Fibroblast of lung (primary cell): ENCODE measurements at regions not wholly inside any gene's neighbourhood (a gene's known extent, or its start where the extent isn't known, plus 50 kb on each side); places are given as distances from the start of the nearest gene placed in this dataset.

Source experiments
- DNase-seq, 2 donors: peaks; one replicate each; pipeline versions ENCODE4 v3.0.0 to v3.0.0-alpha.2; 2010; ENCODE audit warnings: low read depth in 2 of 2
- H2AFZ ChIP-seq: 2 replicates; pipeline ENCODE4 v1.5.1; 2012; ENCODE audit warnings: low read length, control low read depth, inconsistent platforms
- H3K27ac ChIP-seq: 2 replicates; pipeline ENCODE4 v1.5.1; 2011; ENCODE audit warnings: low read length, control low read depth; ENCODE audit not compliant: insufficient read depth
- H3K27me3 ChIP-seq: 2 replicates; pipeline ENCODE4 v1.5.1; 2011; ENCODE audit warnings: mild to moderate bottlenecking, low read length; ENCODE audit not compliant: control insufficient read depth, insufficient read depth
- H3K36me3 ChIP-seq: 2 replicates; pipeline ENCODE4 v1.5.1; 2011; ENCODE audit warnings: low read length; ENCODE audit not compliant: control insufficient read depth, insufficient read depth
- H3K4me1 ChIP-seq: 2 replicates; pipeline ENCODE4 v1.5.1; 2011; ENCODE audit warnings: low read length; ENCODE audit not compliant: control insufficient read depth, insufficient read depth; ENCODE audit errors: extremely low read depth
- H3K4me2 ChIP-seq: 2 replicates; pipeline ENCODE4 v1.5.1; 2011; ENCODE audit warnings: low read length, control low read depth; ENCODE audit not compliant: insufficient read depth; ENCODE audit errors: extremely low read depth
- H3K4me3 ChIP-seq, 4 experiments: fragments of 200-600 bp in 1 of 4; sonication (generic) in 1 of 4; replicated peaks in 1 of 4; 2 replicates each; pipeline ENCODE4 v1.5.1; 2011 to 2016; ENCODE audit warnings: low read length in 4 of 4, low read depth in 3 of 4, mild to moderate bottlenecking in 3 of 4, control low read depth in 2 of 4, inconsistent platforms in 1 of 4, mixed read lengths in 1 of 4; ENCODE audit not compliant: insufficient read depth in 1 of 4; ENCODE audit errors: control extremely low read depth in 1 of 4
- H3K79me2 ChIP-seq: 2 replicates; pipeline ENCODE4 v1.5.1; 2012; ENCODE audit warnings: mild to moderate bottlenecking, low read length, inconsistent platforms; ENCODE audit not compliant: control insufficient read depth, insufficient read depth
- H3K9ac ChIP-seq: 2 replicates; pipeline ENCODE4 v1.5.1; 2011; ENCODE audit warnings: mild to moderate bottlenecking, low read length, control low read depth; ENCODE audit not compliant: insufficient read depth
- H3K9me3 ChIP-seq: 2 replicates; pipeline ENCODE4 v1.5.1; 2012; ENCODE audit warnings: low read depth, low read length; ENCODE audit not compliant: control insufficient read depth, insufficient read depth
- H4K20me1 ChIP-seq: 2 replicates; pipeline ENCODE4 v1.5.1; 2011; ENCODE audit warnings: low read length; ENCODE audit not compliant: control insufficient read depth, insufficient read depth; ENCODE audit errors: extremely low read depth
- EZH2 ChIP-seq: IDR thresholded peaks from 2 replicates; pipeline ENCODE4 v1.5.1; 2012; ENCODE audit warnings: low read length, control low read depth, mild to moderate bottlenecking; ENCODE audit errors: missing control alignments
- TF ChIP-seq, protein P1 (sequence below), 2 donors: IDR thresholded peaks in 1 of 2; conservative IDR thresholded peaks in 1 of 2; 1 replicate in 1 of 2; 2 replicates in 1 of 2; pipeline ENCODE4 v1.5.1; 2011 to 2012; ENCODE audit warnings: low read length in 2 of 2, control low read depth in 1 of 2, inconsistent platforms in 1 of 2, low read depth in 1 of 2, mild to moderate bottlenecking in 1 of 2

DNA sequence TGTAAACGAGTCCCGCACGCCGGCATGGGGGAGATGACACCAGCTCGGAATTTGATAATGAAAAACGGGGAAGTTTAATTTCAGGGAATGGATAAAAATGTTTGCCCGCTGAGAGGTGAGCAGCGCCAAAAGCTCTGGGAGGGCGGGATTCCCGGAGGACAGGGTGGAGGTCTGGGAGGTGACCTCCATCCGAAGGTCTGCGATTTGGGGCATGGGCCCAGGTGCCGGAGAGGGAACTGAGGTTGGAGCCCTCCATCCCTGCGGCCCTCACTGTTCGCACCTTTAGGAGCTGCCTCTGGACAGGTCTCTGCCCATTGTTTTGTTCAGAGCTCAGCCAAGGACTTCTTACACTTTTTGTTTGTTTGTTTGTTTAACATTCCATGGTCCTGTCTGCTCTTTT, 129.8 kb downstream of the URI1 start:
- no peak for DNase-seq
- Histone ChIP-seq H3K27me3 (no peaks in the 10 kb centered on the region), H3K36me3 (no peaks in the 10 kb centered on the region), H4K20me1 (no peaks in the 10 kb centered on the region), H3K4me1 (no peaks in the 10 kb centered on the region), H2AFZ (no peak overlapping the region), H3K79me2 (no peaks in the 10 kb centered on the region), H3K4me2 (no peak overlapping the region), H3K4me3 (no peak overlapping the region), H3K27ac (no peak overlapping the region), H3K9me3 (no peaks in the 10 kb centered on the region), H3K9ac (no peak overlapping the region)
- no peak for TF ChIP-seq EZH2
- TF ChIP-seq, protein P1, sequence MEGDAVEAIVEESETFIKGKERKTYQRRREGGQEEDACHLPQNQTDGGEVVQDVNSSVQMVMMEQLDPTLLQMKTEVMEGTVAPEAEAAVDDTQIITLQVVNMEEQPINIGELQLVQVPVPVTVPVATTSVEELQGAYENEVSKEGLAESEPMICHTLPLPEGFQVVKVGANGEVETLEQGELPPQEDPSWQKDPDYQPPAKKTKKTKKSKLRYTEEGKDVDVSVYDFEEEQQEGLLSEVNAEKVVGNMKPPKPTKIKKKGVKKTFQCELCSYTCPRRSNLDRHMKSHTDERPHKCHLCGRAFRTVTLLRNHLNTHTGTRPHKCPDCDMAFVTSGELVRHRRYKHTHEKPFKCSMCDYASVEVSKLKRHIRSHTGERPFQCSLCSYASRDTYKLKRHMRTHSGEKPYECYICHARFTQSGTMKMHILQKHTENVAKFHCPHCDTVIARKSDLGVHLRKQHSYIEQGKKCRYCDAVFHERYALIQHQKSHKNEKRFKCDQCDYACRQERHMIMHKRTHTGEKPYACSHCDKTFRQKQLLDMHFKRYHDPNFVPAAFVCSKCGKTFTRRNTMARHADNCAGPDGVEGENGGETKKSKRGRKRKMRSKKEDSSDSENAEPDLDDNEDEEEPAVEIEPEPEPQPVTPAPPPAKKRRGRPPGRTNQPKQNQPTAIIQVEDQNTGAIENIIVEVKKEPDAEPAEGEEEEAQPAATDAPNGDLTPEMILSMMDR (conservative IDR thresholded peaks at IDR 0.05 in 1 of 2, IDR thresholded peaks at IDR 0.05 in 1 of 2; ENCODE audit: low read depth in 1 of 2, low read length in 2 of 2) = no peak

DNA sequence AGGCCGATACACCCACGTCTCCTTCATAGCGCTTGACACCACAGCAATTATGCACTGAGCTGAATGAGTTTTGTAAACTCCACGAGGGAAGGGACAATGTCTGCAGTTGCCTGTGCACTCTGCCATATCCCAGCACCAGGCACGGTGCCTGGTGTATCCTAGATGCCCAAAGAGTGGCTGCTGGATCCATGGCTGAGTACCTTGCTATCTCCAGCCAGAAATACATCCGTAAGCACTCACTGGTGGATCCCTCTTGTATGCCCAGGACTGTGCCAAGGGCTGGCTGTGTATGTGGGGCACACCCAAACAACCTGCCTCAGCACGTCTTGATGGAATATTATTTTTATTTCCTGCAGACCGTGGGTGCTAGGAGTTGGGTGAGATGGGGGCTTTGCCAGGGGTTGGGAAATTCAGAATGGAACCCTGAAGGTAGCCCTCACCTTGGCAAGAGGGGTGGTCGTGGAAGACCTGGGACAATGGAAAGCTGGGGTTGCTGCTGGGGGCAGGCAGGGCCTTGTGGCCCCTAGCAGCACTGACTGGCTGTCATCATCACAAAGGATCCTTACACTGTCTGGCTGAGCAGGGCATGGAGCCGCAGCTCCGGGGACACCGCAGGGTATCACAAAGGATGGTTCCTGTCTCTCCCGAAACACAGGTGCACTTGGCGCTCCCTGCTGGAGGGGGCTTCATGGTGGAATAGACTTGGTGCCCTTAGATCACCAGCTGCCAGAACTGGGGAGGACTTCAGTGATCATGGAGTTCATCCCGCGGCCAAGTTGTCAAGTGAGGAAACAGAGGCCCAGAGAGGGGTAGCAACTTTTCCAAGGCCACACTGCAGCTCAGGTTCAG, 131.3 kb downstream of the URI1 start:
- H3K27me3 ChIP-seq = no peaks in the 10 kb centered on the region
- DNase-seq = no peak
- no peaks in the 10 kb centered on the region for H3K4me1 ChIP-seq

DNA sequence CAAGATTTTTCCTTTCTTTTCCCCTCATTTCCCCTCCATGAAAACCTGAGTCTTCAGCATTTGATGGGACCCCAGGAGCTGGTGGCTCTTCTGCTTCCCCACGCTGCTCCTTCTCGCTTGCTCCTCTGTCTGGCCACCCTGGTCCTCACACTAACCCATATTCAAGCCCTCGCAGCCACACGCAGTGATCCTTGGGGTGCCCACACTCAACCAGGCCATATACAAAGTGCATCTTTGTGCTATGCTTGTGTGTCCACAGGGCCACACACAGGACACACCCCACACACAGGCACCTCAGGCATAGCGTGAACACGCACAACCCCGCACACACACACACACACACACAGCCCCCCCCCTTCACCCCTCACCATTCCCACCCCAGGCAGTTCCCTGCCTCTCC, 132.1 kb downstream of the URI1 start:
- no peak for DNase-seq
- H3K36me3 ChIP-seq = no peaks in the 10 kb centered on the region
- H2AFZ ChIP-seq = no peak overlapping the region
- no peaks in the 10 kb centered on the region for H3K27me3 ChIP-seq
- TF ChIP-seq, protein P1 (conservative IDR thresholded peaks at IDR 0.05 in 1 of 2, IDR thresholded peaks at IDR 0.05 in 1 of 2; ENCODE audit: low read depth in 1 of 2, low read length in 2 of 2) = no peak
- TF ChIP-seq EZH2 = no peak
- H3K4me2 ChIP-seq = no peak overlapping the region
- H3K4me3 ChIP-seq = no peak overlapping the region
- no peaks in the 10 kb centered on the region for H3K79me2 ChIP-seq
- no peak overlapping the region for H3K9ac ChIP-seq
- no peaks in the 10 kb centered on the region for H3K4me1 ChIP-seq
- no peak overlapping the region for H3K27ac ChIP-seq
- H4K20me1 ChIP-seq = no peaks in the 10 kb centered on the region
- H3K9me3 ChIP-seq = no peaks in the 10 kb centered on the region

More for the DNA sequence above, 131.3 kb downstream of the URI1 start:
- H3K9ac ChIP-seq = no peak overlapping the region
- no peak overlapping the region for H3K4me3 ChIP-seq
- no peaks in the 10 kb centered on the region for H4K20me1 ChIP-seq
- no peaks in the 10 kb centered on the region for H3K36me3 ChIP-seq
- H3K79me2 ChIP-seq = no peaks in the 10 kb centered on the region
- H3K27ac ChIP-seq = no peak overlapping the region
- no peak overlapping the region for H2AFZ ChIP-seq
- TF ChIP-seq, protein P1 (conservative IDR thresholded peaks at IDR 0.05 in 1 of 2, IDR thresholded peaks at IDR 0.05 in 1 of 2; ENCODE audit: low read depth in 1 of 2, low read length in 2 of 2) = no peak
- no peak for TF ChIP-seq EZH2
- H3K9me3 ChIP-seq = no peaks in the 10 kb centered on the region
- H3K4me2 ChIP-seq = no peak overlapping the region
